ENCODE measurements at regions not wholly inside any gene's neighbourhood (a gene's known extent, or its start where the extent isn't known, plus 50 kb on each side); places are given as distances from the start of the nearest gene placed in this dataset.

DNA sequence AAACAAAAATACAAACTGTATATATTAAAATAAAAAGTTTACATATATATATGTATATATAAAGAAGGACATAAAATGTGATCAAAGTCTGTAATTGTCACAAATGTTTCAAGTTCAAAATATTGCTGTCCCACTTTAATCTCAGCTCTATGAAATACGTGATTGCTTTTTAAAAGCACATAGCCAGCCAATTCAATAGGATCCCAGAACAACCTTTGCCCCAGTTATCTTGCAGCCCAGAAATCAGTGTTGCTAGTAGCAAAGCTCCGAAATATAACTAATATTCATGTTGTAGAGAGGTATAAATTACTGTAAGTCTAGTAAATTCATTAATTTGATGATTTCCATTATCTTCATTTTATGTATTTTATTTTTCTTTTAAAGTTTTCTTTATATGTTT is 114.6 kb downstream of the ELOVL4 start:
- no peak overlapping the region for H3K4me3 Mint-ChIP-seq (ENCODE audit: unreplicated experiment)
- Histone ChIP-seq H3K4me2 (ENCODE audit: low read length) (no peak overlapping the region), H3K9ac (ENCODE audit: low read length) (no peak overlapping the region), H2AFZ (ENCODE audit: low read depth, low read length) (no peak overlapping the region), H3K4me3 (ENCODE audit: insufficient read depth, low read depth, low read length) (no peak overlapping the region), H4K20me1 (ENCODE audit: insufficient read depth, low read length) (no peaks in the 10 kb centered on the region), H3K4me1 (ENCODE audit: insufficient read depth, low read length) (no peaks in the 10 kb centered on the region), H3K9me3 (ENCODE audit: insufficient read depth, low read depth, low read length) (no peaks in the 10 kb centered on the region), H3K27ac (ENCODE audit: low read depth, low read length) (no peak overlapping the region), H3K79me2 (ENCODE audit: insufficient read depth, low read length) (no peaks in the 10 kb centered on the region), H3K27me3 (ENCODE audit: insufficient read depth, low read length) (no peaks in the 10 kb centered on the region), H3K36me3 (ENCODE audit: insufficient read depth, low read length) (no peaks in the 10 kb centered on the region)
- TF ChIP-seq, protein P1, sequence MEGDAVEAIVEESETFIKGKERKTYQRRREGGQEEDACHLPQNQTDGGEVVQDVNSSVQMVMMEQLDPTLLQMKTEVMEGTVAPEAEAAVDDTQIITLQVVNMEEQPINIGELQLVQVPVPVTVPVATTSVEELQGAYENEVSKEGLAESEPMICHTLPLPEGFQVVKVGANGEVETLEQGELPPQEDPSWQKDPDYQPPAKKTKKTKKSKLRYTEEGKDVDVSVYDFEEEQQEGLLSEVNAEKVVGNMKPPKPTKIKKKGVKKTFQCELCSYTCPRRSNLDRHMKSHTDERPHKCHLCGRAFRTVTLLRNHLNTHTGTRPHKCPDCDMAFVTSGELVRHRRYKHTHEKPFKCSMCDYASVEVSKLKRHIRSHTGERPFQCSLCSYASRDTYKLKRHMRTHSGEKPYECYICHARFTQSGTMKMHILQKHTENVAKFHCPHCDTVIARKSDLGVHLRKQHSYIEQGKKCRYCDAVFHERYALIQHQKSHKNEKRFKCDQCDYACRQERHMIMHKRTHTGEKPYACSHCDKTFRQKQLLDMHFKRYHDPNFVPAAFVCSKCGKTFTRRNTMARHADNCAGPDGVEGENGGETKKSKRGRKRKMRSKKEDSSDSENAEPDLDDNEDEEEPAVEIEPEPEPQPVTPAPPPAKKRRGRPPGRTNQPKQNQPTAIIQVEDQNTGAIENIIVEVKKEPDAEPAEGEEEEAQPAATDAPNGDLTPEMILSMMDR (IDR thresholded peaks at IDR 0.05; ENCODE audit: insufficient read depth, low read depth, low read length), result no peak
- TF ChIP-seq EZH2 (IDR thresholded peaks at IDR 0.05; ENCODE audit: insufficient read depth, low read length), result no peak
- DNase-seq (ENCODE audit: low read depth) (no peak), FAIRE-seq (no peak)
- no peaks in the 10 kb centered on the region for H3K4me1 Mint-ChIP-seq (ENCODE audit: low read depth, unreplicated experiment)
- H3K27ac Mint-ChIP-seq (ENCODE audit: unreplicated experiment), result no peak overlapping the region
- H3K36me3 Mint-ChIP-seq (ENCODE audit: low read depth, unreplicated experiment), result no peaks in the 10 kb centered on the region
- peaks cover 2% of the 10 kb centered on the region for H3K9me3 Mint-ChIP-seq (ENCODE audit: unreplicated experiment)
- no peaks in the 10 kb centered on the region for H3K27me3 Mint-ChIP-seq (ENCODE audit: low read depth, unreplicated experiment)

DNA sequence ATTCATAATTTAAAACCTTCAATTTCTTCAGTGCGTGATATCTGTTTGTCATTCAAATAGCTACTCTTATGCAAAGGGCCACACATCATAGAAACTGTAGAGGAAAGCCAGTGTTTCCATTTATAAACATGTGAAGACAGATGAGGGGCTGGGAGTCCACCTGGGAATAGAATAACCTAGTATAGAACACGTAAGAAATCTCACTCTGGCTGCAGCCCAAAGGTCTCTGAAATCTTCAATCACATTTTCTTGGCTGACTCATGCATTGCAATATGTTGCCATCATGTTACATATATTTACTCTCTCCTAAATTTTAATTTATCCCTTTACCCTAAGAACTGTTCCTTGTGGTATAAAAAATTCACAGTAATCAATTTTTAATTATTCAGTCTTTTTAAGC is 123.2 kb downstream of the ELOVL4 start:
- Mint-ChIP-seq H3K4me3 (ENCODE audit: unreplicated experiment) (no peak overlapping the region), H3K27me3 (ENCODE audit: low read depth, unreplicated experiment) (no peaks in the 10 kb centered on the region), H3K9me3 (ENCODE audit: unreplicated experiment) (no peaks in the 10 kb centered on the region), H3K4me1 (ENCODE audit: low read depth, unreplicated experiment) (peaks cover 2% of the 10 kb centered on the region), H3K36me3 (ENCODE audit: low read depth, unreplicated experiment) (no peaks in the 10 kb centered on the region), H3K27ac (ENCODE audit: unreplicated experiment) (no peak overlapping the region)
- no peak overlapping the region for H2AFZ ChIP-seq (ENCODE audit: low read depth, low read length)
- no peak overlapping the region for H3K4me3 ChIP-seq (ENCODE audit: insufficient read depth, low read depth, low read length)
- H3K4me2 ChIP-seq (ENCODE audit: low read length), result no peak overlapping the region
- DNase-seq (ENCODE audit: low read depth), result no peak
- H3K9ac ChIP-seq (ENCODE audit: low read length), result no peak overlapping the region
- no peaks in the 10 kb centered on the region for H3K9me3 ChIP-seq (ENCODE audit: insufficient read depth, low read depth, low read length)
- H3K27ac ChIP-seq (ENCODE audit: low read depth, low read length), result no peak overlapping the region
- H3K36me3 ChIP-seq (ENCODE audit: insufficient read depth, low read length), result no peaks in the 10 kb centered on the region
- no peaks in the 10 kb centered on the region for H3K79me2 ChIP-seq (ENCODE audit: insufficient read depth, low read length)
- no peaks in the 10 kb centered on the region for H3K27me3 ChIP-seq (ENCODE audit: insufficient read depth, low read length)
- H3K4me1 ChIP-seq (ENCODE audit: insufficient read depth, low read length), result no peaks in the 10 kb centered on the region
- FAIRE-seq, result no peak
- H4K20me1 ChIP-seq (ENCODE audit: insufficient read depth, low read length), result no peaks in the 10 kb centered on the region
- TF ChIP-seq, protein P1 (IDR thresholded peaks at IDR 0.05; ENCODE audit: insufficient read depth, low read depth, low read length), result no peak
- TF ChIP-seq EZH2 (IDR thresholded peaks at IDR 0.05; ENCODE audit: insufficient read depth, low read length), result no peak

DNA sequence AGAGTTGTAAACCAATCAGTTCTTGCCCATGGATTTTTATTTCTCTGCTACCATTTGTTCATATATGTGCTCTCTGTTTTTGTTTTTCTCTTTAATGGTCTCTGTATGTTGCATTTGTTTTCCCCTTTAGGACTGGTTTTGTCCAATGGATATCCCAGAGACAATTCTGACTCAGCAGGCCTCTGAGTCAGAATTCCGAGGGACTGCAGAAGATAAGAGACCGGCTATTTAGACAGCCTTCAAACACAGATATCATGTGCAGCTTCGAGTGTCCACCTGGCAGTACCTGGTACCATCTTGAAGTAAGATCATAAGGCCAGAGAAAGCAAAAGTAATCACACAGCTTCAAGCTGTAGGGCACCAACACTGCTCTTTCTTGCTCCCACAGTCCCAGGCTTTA is 125.5 kb downstream of the ELOVL4 start:
- H3K36me3 Mint-ChIP-seq (ENCODE audit: low read depth, unreplicated experiment), result no peaks in the 10 kb centered on the region
- no peaks in the 10 kb centered on the region for H3K9me3 ChIP-seq (ENCODE audit: insufficient read depth, low read depth, low read length)
- H3K9me3 Mint-ChIP-seq (ENCODE audit: unreplicated experiment), result no peaks in the 10 kb centered on the region
- no peak for DNase-seq (ENCODE audit: low read depth)
- no peak overlapping the region for H3K4me3 ChIP-seq (ENCODE audit: insufficient read depth, low read depth, low read length)
- H3K4me1 Mint-ChIP-seq (ENCODE audit: low read depth, unreplicated experiment), result peaks cover 2% of the 10 kb centered on the region
- no peak overlapping the region for H2AFZ ChIP-seq (ENCODE audit: low read depth, low read length)
- H4K20me1 ChIP-seq (ENCODE audit: insufficient read depth, low read length), result no peaks in the 10 kb centered on the region
- H3K27me3 ChIP-seq (ENCODE audit: insufficient read depth, low read length), result no peaks in the 10 kb centered on the region
- H3K27me3 Mint-ChIP-seq (ENCODE audit: low read depth, unreplicated experiment), result no peaks in the 10 kb centered on the region
- H3K4me3 Mint-ChIP-seq (ENCODE audit: unreplicated experiment), result no peak overlapping the region
- no peaks in the 10 kb centered on the region for H3K79me2 ChIP-seq (ENCODE audit: insufficient read depth, low read length)
- no peak overlapping the region for H3K4me2 ChIP-seq (ENCODE audit: low read length)
- H3K36me3 ChIP-seq (ENCODE audit: insufficient read depth, low read length), result no peaks in the 10 kb centered on the region
- no peak overlapping the region for H3K9ac ChIP-seq (ENCODE audit: low read length)
- H3K4me1 ChIP-seq (ENCODE audit: insufficient read depth, low read length), result no peaks in the 10 kb centered on the region
- no peak overlapping the region for H3K27ac Mint-ChIP-seq (ENCODE audit: unreplicated experiment)
- no peak overlapping the region for H3K27ac ChIP-seq (ENCODE audit: low read depth, low read length)
- no peak for FAIRE-seq
- TF ChIP-seq EZH2 (IDR thresholded peaks at IDR 0.05; ENCODE audit: insufficient read depth, low read length), result no peak
- TF ChIP-seq, protein P1 (IDR thresholded peaks at IDR 0.05; ENCODE audit: insufficient read depth, low read depth, low read length), result no peak

Data from astrocyte (in vitro differentiated cells and primary cell).